ENCODE measurements at regions not wholly inside any gene's neighbourhood (a gene's known extent, or its start where the extent isn't known, plus 50 kb on each side); places are given as distances from the start of the nearest gene placed in this dataset.

DNA sequence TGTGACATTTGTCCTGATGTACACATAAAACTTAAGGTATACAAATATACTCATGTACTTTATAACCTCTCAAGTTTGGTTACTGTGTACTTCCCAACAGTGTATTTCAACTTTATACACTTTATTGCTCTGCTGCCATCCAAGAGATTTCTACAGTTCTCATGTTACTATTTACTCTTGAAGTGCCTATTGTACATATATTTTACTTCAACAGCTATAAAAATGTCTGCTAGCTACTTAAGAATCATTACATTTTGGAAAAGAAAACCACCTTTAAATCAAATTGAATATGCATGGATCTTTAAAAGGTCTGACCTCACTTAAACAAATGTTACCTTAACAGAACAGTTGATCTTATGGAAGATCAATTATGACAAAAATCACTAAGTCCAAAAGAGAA, 1056.4 kb downstream of the ADGRL3 start:
- Mint-ChIP-seq H3K36me3 (ENCODE audit: low read depth) (no peaks in the 10 kb centered on the region), H3K9me3 (no peaks in the 10 kb centered on the region; the same call in 2 of the 3 replicates), H3K27me3 (ENCODE audit: insufficient read depth, low read depth, poor library complexity) (no peaks in the 10 kb centered on the region), H3K27ac (no peak overlapping the region), H3K4me3 (no peak overlapping the region), H3K4me1 (peaks cover 17% of the 10 kb centered on the region)
- ATAC-seq (no peak), DNase-seq (ENCODE audit: low spot score) (no peak)
- Histone ChIP-seq H3K4me3 (no peak overlapping the region), H2AFZ (no peak overlapping the region), H3K79me2 (replicated peaks; ENCODE audit: insufficient read depth) (no peaks in the 10 kb centered on the region), H3K4me2 (no peak overlapping the region), H3F3A (replicated peaks; ENCODE audit: low read depth) (no peaks in the 10 kb centered on the region), H3K27me3 (ENCODE audit: insufficient read depth) (no peaks in the 10 kb centered on the region), H3K36me3 (ENCODE audit: insufficient read depth) (no peaks in the 10 kb centered on the region), H3K4me1 (ENCODE audit: insufficient read depth) (peaks cover 20% of the 10 kb centered on the region), H3K27ac (ENCODE audit: low read depth) (no peak overlapping the region), H4K20me1 (replicated peaks; ENCODE audit: insufficient read depth) (no peaks in the 10 kb centered on the region), H3K9me2 (ENCODE audit: insufficient read depth) (no peaks in the 10 kb centered on the region)
- TF ChIP-seq ZNF331 (CRISPR knock-in tag; IDR thresholded peaks at IDR 0.05; ENCODE audit: low read depth), result no peak
- TF ChIP-seq EZH2 (IDR thresholded peaks at IDR 0.05; ENCODE audit: low read depth, unreplicated experiment), result no peak
- no peak for TF ChIP-seq JUNB (IDR thresholded peaks at IDR 0.05; ENCODE audit: unreplicated experiment)

DNA sequence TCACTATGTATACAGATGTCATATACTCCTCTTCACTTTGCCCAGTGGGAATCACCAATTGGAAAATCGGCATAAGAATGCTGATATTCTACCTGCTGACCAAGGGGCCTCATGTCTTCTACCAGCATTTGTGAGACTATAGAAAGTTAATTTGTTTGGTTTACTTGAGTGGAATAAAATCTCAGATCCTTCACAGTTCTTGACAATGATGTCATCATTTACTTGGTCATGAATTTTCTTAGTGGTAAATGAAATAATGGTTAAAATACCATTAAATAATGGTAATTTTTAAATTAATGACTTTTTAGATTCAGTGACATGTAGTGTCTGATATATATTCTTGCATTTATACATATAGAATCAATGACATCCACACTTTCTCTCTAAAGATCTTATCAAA, 1052.6 kb downstream of the ADGRL3 start:
- Histone ChIP-seq H3K9me2 (ENCODE audit: insufficient read depth) (no peaks in the 10 kb centered on the region), H3F3A (replicated peaks; ENCODE audit: low read depth) (no peaks in the 10 kb centered on the region), H2AFZ (no peak overlapping the region), H3K4me2 (no peak overlapping the region), H3K36me3 (ENCODE audit: insufficient read depth) (no peaks in the 10 kb centered on the region), H3K27me3 (ENCODE audit: insufficient read depth) (no peaks in the 10 kb centered on the region), H3K4me1 (ENCODE audit: insufficient read depth) (peaks cover 19% of the 10 kb centered on the region), H3K4me3 (no peak overlapping the region), H3K27ac (ENCODE audit: low read depth) (no peak overlapping the region), H4K20me1 (replicated peaks; ENCODE audit: insufficient read depth) (no peaks in the 10 kb centered on the region), H3K79me2 (replicated peaks; ENCODE audit: insufficient read depth) (no peaks in the 10 kb centered on the region)
- no peak for TF ChIP-seq ZNF114 (CRISPR knock-in tag; IDR thresholded peaks at IDR 0.05)
- no peak for TF ChIP-seq CREB1 (CRISPR knock-in tag; IDR thresholded peaks at IDR 0.05; ENCODE audit: low read depth)
- no peak for TF ChIP-seq EZH2 (IDR thresholded peaks at IDR 0.05; ENCODE audit: low read depth, unreplicated experiment)
- TF ChIP-seq, protein P1, sequence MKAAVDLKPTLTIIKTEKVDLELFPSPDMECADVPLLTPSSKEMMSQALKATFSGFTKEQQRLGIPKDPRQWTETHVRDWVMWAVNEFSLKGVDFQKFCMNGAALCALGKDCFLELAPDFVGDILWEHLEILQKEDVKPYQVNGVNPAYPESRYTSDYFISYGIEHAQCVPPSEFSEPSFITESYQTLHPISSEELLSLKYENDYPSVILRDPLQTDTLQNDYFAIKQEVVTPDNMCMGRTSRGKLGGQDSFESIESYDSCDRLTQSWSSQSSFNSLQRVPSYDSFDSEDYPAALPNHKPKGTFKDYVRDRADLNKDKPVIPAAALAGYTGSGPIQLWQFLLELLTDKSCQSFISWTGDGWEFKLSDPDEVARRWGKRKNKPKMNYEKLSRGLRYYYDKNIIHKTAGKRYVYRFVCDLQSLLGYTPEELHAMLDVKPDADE (IDR thresholded peaks at IDR 0.05), result no peak
- no peak for TF ChIP-seq ZNF331 (CRISPR knock-in tag; IDR thresholded peaks at IDR 0.05; ENCODE audit: low read depth)
- no peak for TF ChIP-seq NANOG (IDR thresholded peaks at IDR 0.05; ENCODE audit: borderline replicate concordance)
- no peak for TF ChIP-seq JUNB (IDR thresholded peaks at IDR 0.05; ENCODE audit: unreplicated experiment)
- TF ChIP-seq POLR2AphosphoS5 (IDR thresholded peaks at IDR 0.05; ENCODE audit: low read depth), result no peak
- Mint-ChIP-seq H3K9me3 (no peaks in the 10 kb centered on the region; the same call in 2 of the 3 replicates), H3K27me3 (ENCODE audit: insufficient read depth, low read depth, poor library complexity) (no peaks in the 10 kb centered on the region), H3K27ac (no peak overlapping the region), H3K4me3 (no peak overlapping the region), H3K4me1 (peaks cover 14% of the 10 kb centered on the region), H3K36me3 (ENCODE audit: low read depth) (no peaks in the 10 kb centered on the region)
- ATAC-seq (no peak), DNase-seq (ENCODE audit: low spot score) (no peak)

DNA sequence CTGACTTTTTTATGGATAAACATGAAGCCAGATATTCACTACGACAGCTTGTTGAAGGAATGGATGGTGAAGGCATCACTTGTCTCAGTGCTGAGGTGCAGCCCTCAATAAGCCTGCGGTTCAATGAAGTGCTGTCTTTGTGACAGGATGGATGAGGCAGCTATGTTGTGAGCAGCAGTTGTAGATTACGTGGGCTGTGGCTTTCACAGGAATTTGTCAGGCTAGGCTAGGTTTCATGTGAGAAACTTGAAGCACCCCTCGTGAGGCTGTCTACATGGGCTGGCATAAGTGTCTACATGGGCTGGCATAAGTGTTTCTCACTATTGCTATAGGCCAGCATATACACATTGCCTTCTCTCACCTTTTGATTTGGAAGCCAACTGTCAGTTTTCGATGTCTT, 1050.0 kb downstream of the ADGRL3 start:
- H3K4me3 Mint-ChIP-seq, result no peak overlapping the region
- no peaks in the 10 kb centered on the region for H3K27me3 Mint-ChIP-seq (ENCODE audit: insufficient read depth, low read depth, poor library complexity)
- no peaks in the 10 kb centered on the region for H3K27me3 ChIP-seq (ENCODE audit: insufficient read depth)
- TF ChIP-seq, protein P1 (IDR thresholded peaks at IDR 0.05), result no peak
- TF ChIP-seq JUNB (IDR thresholded peaks at IDR 0.05; ENCODE audit: unreplicated experiment), result no peak
- no peak for TF ChIP-seq ZNF331 (CRISPR knock-in tag; IDR thresholded peaks at IDR 0.05; ENCODE audit: low read depth)

More for the DNA sequence above, 1050.0 kb downstream of the ADGRL3 start:
- no peak overlapping the region for H3K4me3 ChIP-seq
- H3K79me2 ChIP-seq (replicated peaks; ENCODE audit: insufficient read depth), result no peaks in the 10 kb centered on the region
- H3F3A ChIP-seq (replicated peaks; ENCODE audit: low read depth), result no peaks in the 10 kb centered on the region
- H3K4me2 ChIP-seq, result no peak overlapping the region
- no peak overlapping the region for H2AFZ ChIP-seq
- H3K9me3 Mint-ChIP-seq, result no peaks in the 10 kb centered on the region; the same call in 2 of the 3 replicates
- H3K9me2 ChIP-seq (ENCODE audit: insufficient read depth), result no peaks in the 10 kb centered on the region
- DNase-seq (ENCODE audit: low spot score), result no peak
- H4K20me1 ChIP-seq (replicated peaks; ENCODE audit: insufficient read depth), result no peaks in the 10 kb centered on the region
- 0 out of 2 replicates have a peak, but pooled peaks cover 4% of the 10 kb centered on the region for H3K4me1 ChIP-seq (ENCODE audit: insufficient read depth)
- no peak overlapping the region for H3K27ac Mint-ChIP-seq
- no peaks in the 10 kb centered on the region for H3K36me3 ChIP-seq (ENCODE audit: insufficient read depth)
- H3K4me1 Mint-ChIP-seq, result peaks cover 3% of the 10 kb centered on the region; the same call in 2 of the 3 replicates
- ATAC-seq, result no peak
- no peak overlapping the region for H3K27ac ChIP-seq (ENCODE audit: low read depth)
- H3K36me3 Mint-ChIP-seq (ENCODE audit: low read depth), result no peaks in the 10 kb centered on the region
